NCI-H69 (cell line): ENCODE measurements at regions not wholly inside any gene's neighbourhood (a gene's known extent, or its start where the extent isn't known, plus 50 kb on each side); places are given as distances from the start of the nearest gene placed in this dataset.
"Not testable (repeated sequence)": the region's sequence is repeated elsewhere in the genome, so short reads cannot be mapped to it uniquely, and the experiment has no call there.

Experiments used
- DNase-seq: peaks from one replicate; lab custom pipeline; 2025; lab: John Stamatoyannopoulos, UW

GRCh38 chr6:163765335-163765734 lies 350.8 kb downstream of the QKI start:
- DNase-seq: no peak

GRCh38 chr6:163764565-163764964 lies 350.0 kb downstream of the QKI start:
- peak; percentile 40 for DNase-seq

GRCh38 chr6:163761481-163761880 lies 347.0 kb downstream of the QKI start:
- DNase-seq: no peak

- DNase-seq: no peak
Measured at GRCh38 chr6:163760860-163761259, 346.3 kb downstream of the QKI start.

GRCh38 chr6:163759542-163759941 lies 345.0 kb downstream of the QKI start:
- DNase-seq: no peak

GRCh38 chr6:163757520-163757919 lies 343.0 kb downstream of the QKI start:
- DNase-seq: no peak

- DNase-seq: no peak
Measured at GRCh38 chr6:163756079-163756478, 341.6 kb downstream of the QKI start.

GRCh38 chr6:163754866-163755265 lies 340.3 kb downstream of the QKI start:
- DNase-seq: no peak

GRCh38 chr6:163753430-163753829 lies 338.9 kb downstream of the QKI start:
- no peak for DNase-seq

- no peak for DNase-seq
Measured at GRCh38 chr6:163752446-163752845, 337.9 kb downstream of the QKI start.

- DNase-seq: no peak
Measured at GRCh38 chr6:163751032-163751525, 336.6 kb downstream of the QKI start.

GRCh38 chr6:163750431-163751031 lies 336.0 kb downstream of the QKI start:
- DNase-seq: no peak

GRCh38 chr6:163748886-163749285 lies 334.4 kb downstream of the QKI start:
- no peak for DNase-seq

GRCh38 chr6:163748036-163748435 lies 333.5 kb downstream of the QKI start:
- no peak for DNase-seq

- DNase-seq: not testable (repeated sequence)
Measured at GRCh38 chr6:163747058-163747457, 332.5 kb downstream of the QKI start.

- DNase-seq: no peak
Measured at GRCh38 chr6:163745536-163746400, 331.2 kb downstream of the QKI start.

- DNase-seq: no peak
Measured at GRCh38 chr6:163744256-163744925, 329.9 kb downstream of the QKI start.

- DNase-seq: no peak
Measured at GRCh38 chr6:163743796-163744195, 329.3 kb downstream of the QKI start.

GRCh38 chr6:163741743-163742363 lies 327.3 kb downstream of the QKI start:
- DNase-seq: peak; percentile 67

GRCh38 chr6:163741342-163741741 lies 326.8 kb downstream of the QKI start:
- DNase-seq: no peak

- DNase-seq: no peak
Measured at GRCh38 chr6:163739966-163740365, 325.4 kb downstream of the QKI start.

GRCh38 chr6:163739408-163739725 lies 324.8 kb downstream of the QKI start:
- DNase-seq: no peak
